HCT116 (cell line): ENCODE measurements at regions not wholly inside any gene's neighbourhood (a gene's known extent, or its start where the extent isn't known, plus 50 kb on each side); places are given as distances from the start of the nearest gene placed in this dataset.

ENCODE experiments used
- ATAC-seq: fragments of 200-7000 bp; cut with Tn5 transposase; 2 replicates; pipeline ENCODE4 v1.9.1; 2020; ENCODE audit warnings: mild to moderate bottlenecking, moderate library complexity
- BruUV-seq: library from RNA; stranded (reverse); fragments of 400-500 nt; replicated peaks from 2 replicates; lab custom pipeline; 2021; lab: Mats Ljungman, UMichigan
- CTCF ChIA-PET: fragments of 300-600 bp; sonication (Branson Sonifier 250); formaldehyde crosslinking; loops from one replicate; lab custom pipeline; 2021; ENCODE audit warnings: antibody characterized with exemption; lab: Charles Lee
- POLR2A ChIA-PET: fragments of 300-600, 350-600 bp; sonication (Branson Sonifier 250); formaldehyde crosslinking; loops from one replicate; lab custom pipeline; 2021; ENCODE audit warnings: antibody characterized with exemption; lab: Charles Lee
- RAD21 ChIA-PET, 2 experiments: fragments of 300-600 bp; sonication (Branson Sonifier 250); formaldehyde crosslinking; loops; one replicate each; lab custom pipeline; 2023; ENCODE audit warnings: low total read pairs in 2 of 2; ENCODE audit not compliant: uncharacterized antibody in 2 of 2, unreplicated experiment in 2 of 2, low non-redundant PET in 1 of 2; lab: Charles Lee
- DNase-seq: peaks from one replicate; pipeline ENCODE4 v3.0.0-alpha.2; 2010; ENCODE audit warnings: low read depth, low spot score
- H2AFZ ChIP-seq: fragments of 200-600 bp; shearing (Covaris generic), sonication (generic); 2 replicates; pipeline ENCODE4 v1.6.1; 2017; ENCODE audit warnings: low read depth, mixed run types, mixed read lengths, antibody characterized with exemption, low read length; ENCODE audit not compliant: poor library complexity, severe bottlenecking
- H3K27ac ChIP-seq: 2 replicates; pipeline ENCODE4 v1.5.1; 2012; ENCODE audit warnings: low read depth, low read length
- H3K27me3 ChIP-seq: fragments of 200-600 bp; sonication (generic); 2 replicates; pipeline ENCODE4 v1.6.1; 2016; ENCODE audit warnings: mixed run types, low read length, mixed read lengths; ENCODE audit not compliant: insufficient read depth
- H3K36me3 ChIP-seq, 2 experiments: fragments of 200-500 bp in 1 of 2; fragments of 200-600 bp in 1 of 2; sonication (Bioruptor generic) in 1 of 2; sonication (generic) in 1 of 2; 2 replicates each; pipeline versions ENCODE4 v1.5.1 to v1.6.1; 2014 to 2016; ENCODE audit warnings: low read length in 2 of 2, inconsistent platforms in 1 of 2, mixed read lengths in 1 of 2, mixed run types in 1 of 2; ENCODE audit not compliant: insufficient read depth in 2 of 2, control insufficient read depth in 1 of 2
- H3K4me1 ChIP-seq, 2 experiments: fragments of 200-600 bp in 1 of 2; sonication (generic) in 1 of 2; 2 replicates each; pipeline versions ENCODE4 v1.5.1 to v1.6.1; 2012 to 2017; ENCODE audit warnings: low read length in 2 of 2, inconsistent platforms in 1 of 2, mild to moderate bottlenecking in 1 of 2, mixed read lengths in 1 of 2, mixed run types in 1 of 2, moderate library complexity in 1 of 2; ENCODE audit not compliant: insufficient read depth in 2 of 2, control insufficient read depth in 1 of 2
- H3K4me2 ChIP-seq: fragments of 200-600 bp; sonication (generic); 2 replicates; pipeline ENCODE4 v1.6.1; 2017; ENCODE audit warnings: mixed run types, low read length, mixed read lengths
- H3K4me3 ChIP-seq, 2 experiments: fragments of 200-600 bp in 1 of 2; sonication (generic) in 1 of 2; replicated peaks in 1 of 2; 2 replicates each; pipeline ENCODE4 v1.5.1; 2011 to 2016; ENCODE audit warnings: low read length in 2 of 2, control low read depth in 1 of 2, low read depth in 1 of 2, mild to moderate bottlenecking in 1 of 2, mixed read lengths in 1 of 2, mixed run types in 1 of 2
- H3K79me2 ChIP-seq: fragments of 200-600 bp; sonication (generic); 2 replicates; pipeline ENCODE4 v1.6.1; 2017; ENCODE audit warnings: mild to moderate bottlenecking, mixed run types, low read length, moderate library complexity, mixed read lengths; ENCODE audit not compliant: insufficient read depth
- H3K9ac ChIP-seq: fragments of 200-600 bp; sonication (generic); 2 replicates; pipeline ENCODE4 v1.6.1; 2016; ENCODE audit warnings: low read length, mixed read lengths
- H3K9me2 ChIP-seq: fragments of 200-600 bp; sonication (generic), shearing (Covaris generic); 2 replicates; pipeline ENCODE4 v1.6.1; 2017; ENCODE audit warnings: mixed run types, mild to moderate bottlenecking, moderate library complexity; ENCODE audit not compliant: insufficient read depth
- H3K9me3 ChIP-seq, 2 experiments: fragments of 200-500 bp in 1 of 2; fragments of 200-600 bp in 1 of 2; sonication (Bioruptor generic) in 1 of 2; sonication (generic) in 1 of 2; 2 replicates each; pipeline ENCODE4 v1.6.1; 2014 to 2017; ENCODE audit warnings: low read length in 2 of 2, mixed read lengths in 2 of 2, inconsistent platforms in 1 of 2, low read depth in 1 of 2, mild to moderate bottlenecking in 1 of 2, mixed run types in 1 of 2, moderate library complexity in 1 of 2; ENCODE audit not compliant: control insufficient read depth in 1 of 2, insufficient read depth in 1 of 2
- H4K20me1 ChIP-seq: fragments of 200-600 bp; sonication (generic), shearing (Covaris generic); 2 replicates; pipeline ENCODE4 v1.6.1; 2017; ENCODE audit warnings: mixed run types, mild to moderate bottlenecking, moderate library complexity; ENCODE audit not compliant: insufficient read depth
- CEBPB ChIP-seq: IDR thresholded peaks from 2 replicates; pipeline ENCODE4 v1.6.1; 2012; ENCODE audit warnings: low read depth
- EGR1 ChIP-seq: IDR thresholded peaks from 2 replicates; pipeline ENCODE4 v1.6.1; 2012; ENCODE audit warnings: low read depth
- ELF1 ChIP-seq: IDR thresholded peaks from 2 replicates; pipeline ENCODE4 v1.6.1; 2012; ENCODE audit warnings: low read depth, borderline replicate concordance
- EZH2phosphoT487 ChIP-seq: fragments of 200-600 bp; IDR thresholded peaks from 2 replicates; pipeline ENCODE4 v1.6.1; 2018; ENCODE audit warnings: antibody characterized with exemption, borderline replicate concordance
- FOSL1 ChIP-seq: IDR thresholded peaks from 2 replicates; pipeline ENCODE4 v1.6.1; 2012; ENCODE audit warnings: low read depth
- JUND ChIP-seq: IDR thresholded peaks from 2 replicates; pipeline ENCODE4 v1.6.1; 2012
- POLR2A ChIP-seq: IDR thresholded peaks from 2 replicates; pipeline ENCODE4 v1.7.0; 2011; ENCODE audit warnings: borderline replicate concordance; ENCODE audit not compliant: insufficient read depth, insufficient read length; ENCODE audit errors: extremely low read depth
- POLR2AphosphoS5 ChIP-seq: IDR thresholded peaks from 2 replicates; pipeline ENCODE4 v1.6.1; 2011; ENCODE audit warnings: mild to moderate bottlenecking, low read depth, low read length, moderate library complexity
- SIN3A ChIP-seq: IDR thresholded peaks from 2 replicates; pipeline ENCODE4 v1.6.1; 2012; ENCODE audit warnings: low read depth
- SP1 ChIP-seq: IDR thresholded peaks from 2 replicates; pipeline ENCODE4 v1.6.1; 2012; ENCODE audit warnings: low read depth
- SRF ChIP-seq: IDR thresholded peaks from 2 replicates; pipeline ENCODE4 v1.6.1; 2012; ENCODE audit warnings: low read depth
- TCF7L2 ChIP-seq: IDR thresholded peaks from 2 replicates; pipeline ENCODE4 v1.7.0; 2011; ENCODE audit warnings: borderline replicate concordance, inconsistent platforms; ENCODE audit not compliant: insufficient read depth, insufficient read length; ENCODE audit errors: extremely low read depth
- intact Hi-C: fragments of 100-400 bp; cut with micrococcal nuclease; formaldehyde crosslinking; loops from 2 replicates; pipeline ENCODE4 v1.10.0; 2022
- TF ChIP-seq, protein P1 (sequence below), 3 experiments: fragments of 200-600 bp in 1 of 3; sonication (generic) in 1 of 3; IDR thresholded peaks in 2 of 3; conservative IDR thresholded peaks in 1 of 3; 2 replicates each; pipeline ENCODE4 v1.5.1; 2012 to 2017; ENCODE audit warnings: low read depth in 2 of 3, low read length in 2 of 3, antibody characterized with exemption in 1 of 3, borderline replicate concordance in 1 of 3, control low read depth in 1 of 3, mild to moderate bottlenecking in 1 of 3, mixed read lengths in 1 of 3, mixed run types in 1 of 3, moderate library complexity in 1 of 3; ENCODE audit not compliant: insufficient read depth in 1 of 3
- TF ChIP-seq, protein P2 (sequence below): IDR thresholded peaks from 2 replicates; pipeline ENCODE4 v1.6.1; 2012

GRCh38 chr12:91533366-91533765 is 350.7 kb upstream of the DCN start:
- ChIA-PET CTCF (no interaction called here), POLR2A (no interaction called here), RAD21 (no interaction called here)
- no peaks in the 10 kb centered on the region for H4K20me1 ChIP-seq
- intact Hi-C loops, result no loop called here
- H3K9me3 ChIP-seq, result peaks cover 0 to 4% of the 10 kb centered on the region in 2 experiments; a peak in 1 of 4 replicates
- H3K27ac ChIP-seq, result no peak overlapping the region
- no peak for ATAC-seq
- no peak overlapping the region for H3K9ac ChIP-seq
- H3K36me3 ChIP-seq, result no peaks in the 10 kb centered on the region
- H3K79me2 ChIP-seq, result no peaks in the 10 kb centered on the region
- no TSS peak for BruUV-seq
- H3K27me3 ChIP-seq, result no peaks in the 10 kb centered on the region
- TF ChIP-seq EZH2phosphoT487 (no peak), ELF1 (no peak), SRF (no peak), POLR2A (no peak), CEBPB (no peak), JUND (no peak), SIN3A (no peak), SP1 (no peak), EGR1 (no peak), FOSL1 (no peak), POLR2AphosphoS5 (no peak), TCF7L2 (no peak)
- TF ChIP-seq, protein P1, sequence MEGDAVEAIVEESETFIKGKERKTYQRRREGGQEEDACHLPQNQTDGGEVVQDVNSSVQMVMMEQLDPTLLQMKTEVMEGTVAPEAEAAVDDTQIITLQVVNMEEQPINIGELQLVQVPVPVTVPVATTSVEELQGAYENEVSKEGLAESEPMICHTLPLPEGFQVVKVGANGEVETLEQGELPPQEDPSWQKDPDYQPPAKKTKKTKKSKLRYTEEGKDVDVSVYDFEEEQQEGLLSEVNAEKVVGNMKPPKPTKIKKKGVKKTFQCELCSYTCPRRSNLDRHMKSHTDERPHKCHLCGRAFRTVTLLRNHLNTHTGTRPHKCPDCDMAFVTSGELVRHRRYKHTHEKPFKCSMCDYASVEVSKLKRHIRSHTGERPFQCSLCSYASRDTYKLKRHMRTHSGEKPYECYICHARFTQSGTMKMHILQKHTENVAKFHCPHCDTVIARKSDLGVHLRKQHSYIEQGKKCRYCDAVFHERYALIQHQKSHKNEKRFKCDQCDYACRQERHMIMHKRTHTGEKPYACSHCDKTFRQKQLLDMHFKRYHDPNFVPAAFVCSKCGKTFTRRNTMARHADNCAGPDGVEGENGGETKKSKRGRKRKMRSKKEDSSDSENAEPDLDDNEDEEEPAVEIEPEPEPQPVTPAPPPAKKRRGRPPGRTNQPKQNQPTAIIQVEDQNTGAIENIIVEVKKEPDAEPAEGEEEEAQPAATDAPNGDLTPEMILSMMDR (IDR thresholded peaks at IDR 0.05 in 2 of 3, conservative IDR thresholded peaks at IDR 0.05 in 1 of 3; ENCODE audit: borderline replicate concordance in 1 of 3, insufficient read depth in 1 of 3, low read depth in 2 of 3, low read length in 2 of 3), result no peak
- TF ChIP-seq, protein P2, sequence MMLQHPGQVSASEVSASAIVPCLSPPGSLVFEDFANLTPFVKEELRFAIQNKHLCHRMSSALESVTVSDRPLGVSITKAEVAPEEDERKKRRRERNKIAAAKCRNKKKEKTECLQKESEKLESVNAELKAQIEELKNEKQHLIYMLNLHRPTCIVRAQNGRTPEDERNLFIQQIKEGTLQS, result no peak
- DNase-seq, result no peak
- no peaks in the 10 kb centered on the region for H3K4me1 ChIP-seq
- H3K4me2 ChIP-seq, result no peak overlapping the region
- no peak overlapping the region for H3K4me3 ChIP-seq
- H3K9me2 ChIP-seq, result no peaks in the 10 kb centered on the region
- no peak overlapping the region for H2AFZ ChIP-seq
